K562 (cell line): ENCODE measurements at regions not wholly inside any gene's neighbourhood (a gene's known extent, or its start where the extent isn't known, plus 50 kb on each side); places are given as distances from the start of the nearest gene placed in this dataset.

Experiments used
- ATAC-seq: fragments of 200-7000 bp; cut with Tn5 transposase; 3 replicates; pipeline ENCODE4 v1.9.1; 2020; ENCODE audit warnings: moderate library complexity
- BruUV-seq: library from RNA; stranded (reverse); fragments of 400-500 nt; replicated peaks from 2 replicates; lab custom pipeline; 2021; lab: Mats Ljungman, UMichigan
- CTCF ChIA-PET: fragments of 300-600 bp; formaldehyde crosslinking; extraction: SDS; loops from one replicate; lab custom pipeline; 2021; ENCODE audit warnings: low intra/inter-chr PET ratio; lab: Yijun Ruan, JAX
- POLR2A ChIA-PET: fragments of 300-600, 350-650 bp; sonication (Branson Sonifier 250); formaldehyde crosslinking; extraction: SDS; loops from one replicate; lab custom pipeline; 2021; ENCODE audit warnings: antibody characterized with exemption, inconsistent platforms; lab: Yijun Ruan, JAX
- DNase-seq, 4 experiments: peaks; one replicate each; pipeline versions ENCODE4 v3.0.0 to v3.0.0-alpha.2; 2011 to 2018; ENCODE audit warnings: low spot score in 3 of 4, mixed read lengths in 3 of 4; ENCODE audit errors: extremely low read depth in 1 of 4
- FAIRE-seq: peaks from 2 replicates; lab custom pipeline; 2011; peaks lifted over from hg19 to GRCh38; lab: Jason Lieb, UNC
- H2AFZ ChIP-seq: 2 replicates; pipeline ENCODE4 v1.6.0; 2011; ENCODE audit warnings: low read depth, low read length, control low read depth, inconsistent platforms
- H3K27ac ChIP-seq: fragments of 200-600 bp; 3 replicates; pipeline ENCODE4 v1.8.0; 2011; ENCODE audit warnings: low read depth, mild to moderate bottlenecking, control low read depth, inconsistent platforms, low read length, moderate library complexity, mixed read lengths; ENCODE audit errors: extremely low read depth
- H3K27me3 ChIP-seq, 2 experiments: fragments of 300-600 bp in 1 of 2; 2 replicates in 1 of 2; 3 replicates in 1 of 2; pipeline versions ENCODE4 v1.6.0 to v1.8.0; 2011; ENCODE audit warnings: inconsistent platforms in 2 of 2, low read length in 2 of 2, mild to moderate bottlenecking in 1 of 2, mixed read lengths in 1 of 2, moderate library complexity in 1 of 2; ENCODE audit not compliant: control insufficient read depth in 2 of 2, insufficient read depth in 2 of 2
- H3K36me3 ChIP-seq: fragments of 300-600 bp; 3 replicates; pipeline ENCODE4 v1.8.0; 2011; ENCODE audit warnings: mild to moderate bottlenecking, low read length, inconsistent platforms; ENCODE audit not compliant: control insufficient read depth, insufficient read depth
- H3K4me1 ChIP-seq, 2 experiments: fragments of 200-600 bp in 1 of 2; replicated peaks in 1 of 2; 2 replicates in 1 of 2; 3 replicates in 1 of 2; pipeline versions ENCODE4 v1.5.1 to v1.8.0; 2011; ENCODE audit warnings: inconsistent platforms in 2 of 2, low read length in 2 of 2, mild to moderate bottlenecking in 1 of 2, mixed read lengths in 1 of 2, moderate library complexity in 1 of 2; ENCODE audit not compliant: control insufficient read depth in 2 of 2, insufficient read depth in 2 of 2
- H3K4me2 ChIP-seq: 2 replicates; pipeline ENCODE4 v1.6.1; 2011; ENCODE audit warnings: low read length, control low read depth, inconsistent platforms, mixed read lengths; ENCODE audit not compliant: insufficient read depth
- H3K4me3 ChIP-seq: fragments of 200-600 bp; sonication (generic), shearing (Covaris generic); 2 replicates; pipeline ENCODE4 v1.5.1; 2016; ENCODE audit warnings: control low read depth, inconsistent platforms
- H3K79me2 ChIP-seq: fragments of 200-600 bp; 3 replicates; pipeline ENCODE4 v1.8.0; 2011; ENCODE audit warnings: low read length, inconsistent platforms; ENCODE audit not compliant: control insufficient read depth, insufficient read depth
- H3K9ac ChIP-seq, 2 experiments: 2 replicates each; pipeline versions ENCODE4 v1.6.0 to v1.6.1; 2011; ENCODE audit warnings: low read depth in 2 of 2, low read length in 2 of 2, control low read depth in 1 of 2, inconsistent platforms in 1 of 2, mild to moderate bottlenecking in 1 of 2, mixed read lengths in 1 of 2; ENCODE audit not compliant: insufficient read depth in 1 of 2
- H3K9me1 ChIP-seq: one replicate; pipeline ENCODE4 v1.6.0; 2011; ENCODE audit warnings: inconsistent platforms, mild to moderate bottlenecking, low read length, moderate library complexity; ENCODE audit not compliant: control insufficient read depth, insufficient read depth
- H3K9me3 ChIP-seq: replicated peaks from 2 replicates; pipeline ENCODE4 v1.5.1; 2011; ENCODE audit warnings: low read depth, low read length, inconsistent platforms; ENCODE audit not compliant: control insufficient read depth, insufficient read depth
- H4K20me1 ChIP-seq: replicated peaks from 2 replicates; pipeline ENCODE4 v1.6.1; 2011; ENCODE audit warnings: low read length, inconsistent platforms, mixed read lengths; ENCODE audit not compliant: control insufficient read depth, insufficient read depth
- BRD9 ChIP-seq: fragments of 450-650 bp; IDR thresholded peaks from 2 replicates; pipeline ENCODE4 v1.6.1; 2018; ENCODE audit warnings: low read depth; ENCODE audit not compliant: partially characterized antibody
- CBFB ChIP-seq: sonication (generic); formaldehyde crosslinking; IDR thresholded peaks from 2 replicates; pipeline ENCODE4 v1.4.0; 2020; ENCODE audit warnings: mild to moderate bottlenecking, missing genetic modification reagents
- HNRNPLL ChIP-seq: fragments of 200-400 bp; formaldehyde crosslinking; IDR thresholded peaks from 2 replicates; pipeline ENCODE4 v1.6.1; 2017; ENCODE audit warnings: low read length, low read depth, mild to moderate bottlenecking; ENCODE audit not compliant: poor library complexity, severe bottlenecking
- JUNB ChIP-seq: fragments of 450-650 bp; formaldehyde crosslinking; conservative IDR thresholded peaks from 2 replicates; pipeline ENCODE4 v1.4.0; 2020; ENCODE audit warnings: mild to moderate bottlenecking
- KDM4B ChIP-seq, 2 experiments: fragments of 450-650 bp in 1 of 2; sonication (generic) in 1 of 2; IDR thresholded peaks; 2 replicates each; pipeline ENCODE4 v1.6.1; 2016 to 2017; ENCODE audit warnings: borderline replicate concordance in 2 of 2, antibody characterized with exemption in 1 of 2, low read depth in 1 of 2, mild to moderate bottlenecking in 1 of 2
- MAFG ChIP-seq: fragments of 450-650 bp; conservative IDR thresholded peaks from 2 replicates; pipeline ENCODE4 v1.6.1; 2016; ENCODE audit warnings: missing genetic modification characterization, missing compliant biosample characterization
- MCM7 ChIP-seq, 2 experiments: fragments of 450-650 bp; IDR thresholded peaks; 2 replicates each; pipeline ENCODE4 v1.6.1; 2016 to 2018
- PTBP1 ChIP-seq: fragments of 200-400 bp; formaldehyde crosslinking; IDR thresholded peaks from 2 replicates; pipeline ENCODE4 v1.6.1; 2017; ENCODE audit warnings: low read depth, low read length
- RBM14 ChIP-seq: fragments of 200-400 bp; formaldehyde crosslinking; IDR thresholded peaks from 2 replicates; pipeline ENCODE4 v1.6.1; 2018; ENCODE audit warnings: low read depth, mild to moderate bottlenecking, low read length, moderate library complexity, borderline replicate concordance; ENCODE audit not compliant: insufficient read depth
- SMARCC2 ChIP-seq: fragments of 450-650 bp; IDR thresholded peaks from 2 replicates; pipeline ENCODE4 v1.6.1; 2017; ENCODE audit warnings: antibody characterized with exemption, moderate library complexity, mild to moderate bottlenecking, low read depth
- STAG1 ChIP-seq: sonication (generic); formaldehyde crosslinking; IDR thresholded peaks from 2 replicates; pipeline ENCODE4 v1.5.0; 2020; ENCODE audit warnings: missing genetic modification reagents, borderline replicate concordance
- ZC3H11A ChIP-seq: IDR thresholded peaks from 2 replicates; pipeline ENCODE4 v1.6.1; 2012; ENCODE audit warnings: low read depth, low read length, improper control_type of control experiment
- ZFP1 ChIP-seq: fragments of 450-650 bp; formaldehyde crosslinking; IDR thresholded peaks from 2 replicates; pipeline ENCODE4 v1.4.0; 2020; ENCODE audit warnings: mild to moderate bottlenecking, mixed read lengths
- ZKSCAN1 ChIP-seq: fragments of 150-350 bp; IDR thresholded peaks from 2 replicates; pipeline ENCODE4 v1.6.1; 2016; ENCODE audit warnings: low read depth, low read length
- ZNF224 ChIP-seq: sonication (generic); formaldehyde crosslinking; IDR thresholded peaks from 2 replicates; pipeline ENCODE4 v1.8.0; 2022; ENCODE audit warnings: mild to moderate bottlenecking, missing genetic modification reagents
- ZNF347 ChIP-seq: fragments of 450-650 bp; formaldehyde crosslinking; IDR thresholded peaks from 2 replicates; pipeline ENCODE4 v1.4.0; 2020; ENCODE audit warnings: low read depth, mild to moderate bottlenecking, moderate library complexity
- ZNF384 ChIP-seq: IDR thresholded peaks from 2 replicates; pipeline ENCODE4 v1.6.1; 2012; ENCODE audit warnings: low read depth, low read length, improper control_type of control experiment
- ZNF707 ChIP-seq: fragments of 250-450 bp; sonication (Bioruptor Pico); conservative IDR thresholded peaks from 2 replicates; pipeline ENCODE4 v1.8.0; 2022; ENCODE audit warnings: inconsistent platforms, mild to moderate bottlenecking, moderate library complexity
- ZNF780A ChIP-seq: fragments of 250-450 bp; sonication (Bioruptor Pico); IDR thresholded peaks from 2 replicates; pipeline ENCODE4 v1.5.0; 2021; ENCODE audit warnings: mild to moderate bottlenecking
- WGBS: fragments of 100-300 bp; shearing (Covaris generic); methylation state at CpG from one replicate; pipeline ENCODE4 v1.1.6; 2016; ENCODE audit warnings: low coverage, mixed read lengths; ENCODE audit not compliant: insufficient coverage; ENCODE audit errors: missing lambda C conversion rate; 5-methylcytosine and 5-hydroxymethylcytosine counted together
- in situ Hi-C: fragments of 300-500 bp; cut with MboI; formaldehyde crosslinking; loops from 4 replicates; pipeline ENCODE4 v1.15.0; 2018; ENCODE audit warnings: inconsistent platforms, mixed read lengths
- intact Hi-C: fragments of 100-400 bp; cut with micrococcal nuclease; formaldehyde crosslinking; loops from 2 replicates; pipeline ENCODE4 v1.14.2; 2022
- TF ChIP-seq, protein P1 (sequence below): fragments of 250-450 bp; sonication (Bioruptor Pico); IDR thresholded peaks from 2 replicates; pipeline ENCODE4 v1.8.0; 2022; ENCODE audit warnings: inconsistent platforms, mild to moderate bottlenecking, moderate library complexity, borderline replicate concordance

DNA sequence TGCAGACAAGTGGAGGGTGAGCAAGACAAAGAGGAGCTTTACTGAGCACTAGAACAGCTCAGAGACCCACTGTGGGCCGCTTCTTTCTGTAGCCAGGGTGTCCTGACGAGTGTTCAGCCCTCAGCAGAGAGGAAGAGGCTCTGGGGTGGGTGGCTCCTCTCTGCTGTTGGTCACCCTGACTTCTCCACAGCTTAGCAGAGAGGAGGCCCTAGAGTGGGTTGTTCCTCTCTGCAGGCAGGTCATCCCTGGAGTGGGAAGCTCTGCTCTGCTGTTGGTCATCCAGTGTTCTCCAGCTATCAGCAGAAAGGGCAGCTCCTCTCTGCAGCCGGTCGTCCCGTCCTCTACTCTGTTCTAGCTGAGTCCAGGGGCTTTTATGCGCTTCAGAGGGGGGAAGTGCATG lies 286.5 kb downstream of the ICOS start (continued):
- no peak for TF ChIP-seq ZNF780A

DNA sequence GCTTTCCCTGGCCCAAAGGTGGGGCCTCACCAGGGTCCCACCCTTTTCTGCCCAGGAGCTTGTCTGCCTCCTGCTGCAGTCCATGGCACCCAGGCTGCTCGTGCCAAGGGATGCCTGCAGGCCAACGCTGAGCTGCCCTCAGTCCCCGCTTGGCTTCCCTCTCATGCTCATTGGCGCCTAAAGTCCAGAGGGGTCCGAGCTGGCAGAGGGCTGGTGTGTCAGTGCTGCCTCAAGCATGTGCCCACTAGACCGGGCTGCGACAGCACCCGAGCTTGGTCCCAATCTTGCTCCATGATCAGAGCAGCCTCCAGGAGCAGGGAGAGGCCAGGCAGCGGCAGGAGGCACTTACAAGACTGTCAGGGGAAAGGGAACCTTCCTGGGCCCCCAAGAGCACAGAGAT lies 287.0 kb downstream of the ICOS start:
- BruUV-seq, result no TSS peak
- Histone ChIP-seq H3K9me3 (no peaks in the 10 kb centered on the region), H3K9ac (no peak overlapping the region), H3K4me1 (no peaks in the 10 kb centered on the region), H3K27ac (no peak overlapping the region), H3K9me1 (no peaks in the 10 kb centered on the region), H3K79me2 (no peaks in the 10 kb centered on the region), H3K27me3 (no peaks in the 10 kb centered on the region), H3K36me3 (no peaks in the 10 kb centered on the region), H3K4me2 (no peak overlapping the region), H4K20me1 (no peaks in the 10 kb centered on the region; the same call in 1 of the 2 replicates), H2AFZ (no peak overlapping the region), H3K4me3 (no peak overlapping the region)
- FAIRE-seq (no peak), ATAC-seq (no peak), DNase-seq (no peak)
- intact Hi-C loops (no loop called here), in situ Hi-C loops (no loop called here)
- POLR2A ChIA-PET, result no interaction called here
- TF ChIP-seq ZNF707 (no peak), MCM7 (IDR thresholded peaks at IDR 0.05) (no peak), BRD9 (no peak), MAFG (tag) (no peak), JUNB (CRISPR knock-in tag) (no peak), ZNF780A (no peak), ZNF384 (no peak), STAG1 (CRISPR knock-in tag) (no peak), ZNF347 (CRISPR knock-in tag) (no peak), CBFB (CRISPR knock-in tag) (no peak), ZFP1 (no peak), ZNF224 (no peak), SMARCC2 (no peak), ZC3H11A (no peak), RBM14 (no peak), KDM4B (IDR thresholded peaks at IDR 0.05; ENCODE audit: borderline replicate concordance in 2 of 2, low read depth in 1 of 2) (no peak), PTBP1 (no peak), ZKSCAN1 (no peak), HNRNPLL (no peak)
- TF ChIP-seq, protein P1, sequence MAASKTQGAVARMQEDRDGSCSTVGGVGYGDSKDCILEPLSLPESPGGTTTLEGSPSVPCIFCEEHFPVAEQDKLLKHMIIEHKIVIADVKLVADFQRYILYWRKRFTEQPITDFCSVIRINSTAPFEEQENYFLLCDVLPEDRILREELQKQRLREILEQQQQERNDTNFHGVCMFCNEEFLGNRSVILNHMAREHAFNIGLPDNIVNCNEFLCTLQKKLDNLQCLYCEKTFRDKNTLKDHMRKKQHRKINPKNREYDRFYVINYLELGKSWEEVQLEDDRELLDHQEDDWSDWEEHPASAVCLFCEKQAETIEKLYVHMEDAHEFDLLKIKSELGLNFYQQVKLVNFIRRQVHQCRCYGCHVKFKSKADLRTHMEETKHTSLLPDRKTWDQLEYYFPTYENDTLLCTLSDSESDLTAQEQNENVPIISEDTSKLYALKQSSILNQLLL, result no peak
- TF ChIP-seq, all 486 proteins: peak for 0
- CTCF ChIA-PET, result no interaction called here
- 0% methylated on average over 7 of the region's 9 CpGs for WGBS
